ENCODE measurements at regions not wholly inside any gene's neighbourhood (a gene's known extent, or its start where the extent isn't known, plus 50 kb on each side); places are given as distances from the start of the nearest gene placed in this dataset.

- TF ChIP-seq CTCF (IDR thresholded peaks at IDR 0.05; ENCODE audit: low read length) (no peak), EZH2 (IDR thresholded peaks at IDR 0.05; ENCODE audit: borderline replicate concordance, low read length) (no peak)
Observed at GRCh38 chr1:199799116-199799515, 228.4 kb upstream of the NR5A2 start.

Measured in OCI-LY1 (cell line).